Esophagus squamous epithelium (tissue), 5 donors: ENCODE measurements at regions not wholly inside any gene's neighbourhood (a gene's known extent, or its start where the extent isn't known, plus 50 kb on each side); places are given as distances from the start of the nearest gene placed in this dataset.

Source experiments
- DNase-seq: peaks from one replicate; lab custom pipeline; 2025; lab: John Stamatoyannopoulos, UW
- H3K27ac ChIP-seq, 4 donors: fragments of 200-600 bp; sonication (generic); one replicate each; pipeline ENCODE4 v1.5.1; 2016 to 2019; ENCODE audit warnings: mild to moderate bottlenecking in 1 of 4
- H3K27me3 ChIP-seq, 4 donors: fragments of 200-600 bp; sonication (generic); 1 replicate in 3 of 4; 2 replicates in 1 of 4; pipeline versions ENCODE4 v1.5.1 to v1.6.0; 2017 to 2021; ENCODE audit warnings: antibody characterized with exemption in 1 of 4
- H3K36me3 ChIP-seq, 3 donors: fragments of 200-600 bp; sonication (generic); one replicate each; pipeline ENCODE4 v1.5.1; 2016 to 2019
- H3K4me1 ChIP-seq, 3 donors: fragments of 200-600 bp; sonication (generic); one replicate each; pipeline ENCODE4 v1.5.1; 2017 to 2019
- H3K4me3 ChIP-seq, 4 donors: fragments of 200-600 bp; sonication (generic); 1 replicate in 3 of 4; 2 replicates in 1 of 4; pipeline ENCODE4 v1.5.1; 2016 to 2019; ENCODE audit warnings: mild to moderate bottlenecking in 2 of 4, moderate library complexity in 1 of 4
- H3K9me3 ChIP-seq, 3 donors: fragments of 200-600 bp; sonication (generic); one replicate each; pipeline ENCODE4 v1.5.1; 2016 to 2019
- POLR2A ChIP-seq, 4 donors: fragments of 450-650 bp; IDR thresholded peaks; one replicate each; pipeline ENCODE4 v1.6.1; 2017; ENCODE audit warnings: antibody characterized with exemption in 4 of 4, mild to moderate bottlenecking in 4 of 4, moderate library complexity in 3 of 4
- WGBS, 2 donors: methylation state at CpG; one replicate each; pipeline ENCODE4 v1.1.5; 2018; 5-methylcytosine and 5-hydroxymethylcytosine counted together
- intact Hi-C: fragments of 100-400 bp; cut with DNase I; formaldehyde crosslinking; loops from one replicate; pipeline ENCODE4 v1.15.0; 2022
- TF ChIP-seq, protein P1 (sequence below), 6 experiments: fragments of 450-650 bp in 4 of 6; fragments of 200-600 bp in 2 of 6; sonication (generic) in 2 of 6; IDR thresholded peaks; one replicate each; pipeline ENCODE4 v1.5.1; 2016 to 2019; ENCODE audit warnings: antibody characterized with exemption in 6 of 6, mild to moderate bottlenecking in 4 of 6, moderate library complexity in 4 of 6
- donor health status: DM: yes; HTN: yes; CAD: no.

DNA sequence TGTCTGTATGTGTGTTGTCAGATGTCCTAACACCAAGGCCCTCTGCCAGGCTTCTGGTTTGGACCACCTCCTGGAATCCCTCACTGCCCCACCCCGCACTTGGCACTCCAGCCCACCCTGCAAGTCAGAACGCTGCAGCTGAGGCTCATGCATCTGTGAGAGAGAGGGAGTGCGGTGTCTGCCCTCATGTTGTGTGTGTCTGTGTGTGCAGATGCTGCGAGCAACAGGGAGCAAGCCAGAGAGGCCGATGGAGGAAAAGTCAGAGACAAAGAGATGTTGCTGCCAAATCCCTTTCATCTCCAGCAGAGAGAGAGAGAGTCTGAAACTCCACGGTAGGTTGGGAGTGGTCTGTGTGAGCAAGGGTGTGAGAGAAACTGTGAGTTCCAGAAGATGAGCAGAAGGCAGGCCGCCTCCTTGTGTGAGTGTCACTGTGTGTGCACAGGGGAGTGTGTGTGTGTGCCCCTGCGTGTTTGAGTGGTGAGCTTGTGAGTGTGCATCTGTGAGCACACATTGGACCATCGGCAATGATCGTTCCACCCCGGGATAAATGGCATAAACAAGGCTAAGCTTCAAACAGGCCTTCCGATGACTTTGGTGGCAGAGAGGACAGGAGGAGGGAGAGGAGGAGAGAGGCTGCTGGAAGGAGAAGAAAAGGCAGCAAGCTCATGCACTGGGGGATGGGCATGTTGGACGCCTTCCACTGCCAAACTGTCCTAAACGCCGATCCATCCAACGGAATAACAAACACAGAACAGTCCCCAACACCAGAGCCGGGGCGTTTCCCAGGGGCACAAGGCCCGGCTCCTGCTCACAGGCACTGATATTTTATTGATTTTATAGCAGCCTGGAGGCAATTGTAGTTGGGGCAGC lies 99.2 kb upstream of the GRIK3 start:
- TF ChIP-seq, protein P1, sequence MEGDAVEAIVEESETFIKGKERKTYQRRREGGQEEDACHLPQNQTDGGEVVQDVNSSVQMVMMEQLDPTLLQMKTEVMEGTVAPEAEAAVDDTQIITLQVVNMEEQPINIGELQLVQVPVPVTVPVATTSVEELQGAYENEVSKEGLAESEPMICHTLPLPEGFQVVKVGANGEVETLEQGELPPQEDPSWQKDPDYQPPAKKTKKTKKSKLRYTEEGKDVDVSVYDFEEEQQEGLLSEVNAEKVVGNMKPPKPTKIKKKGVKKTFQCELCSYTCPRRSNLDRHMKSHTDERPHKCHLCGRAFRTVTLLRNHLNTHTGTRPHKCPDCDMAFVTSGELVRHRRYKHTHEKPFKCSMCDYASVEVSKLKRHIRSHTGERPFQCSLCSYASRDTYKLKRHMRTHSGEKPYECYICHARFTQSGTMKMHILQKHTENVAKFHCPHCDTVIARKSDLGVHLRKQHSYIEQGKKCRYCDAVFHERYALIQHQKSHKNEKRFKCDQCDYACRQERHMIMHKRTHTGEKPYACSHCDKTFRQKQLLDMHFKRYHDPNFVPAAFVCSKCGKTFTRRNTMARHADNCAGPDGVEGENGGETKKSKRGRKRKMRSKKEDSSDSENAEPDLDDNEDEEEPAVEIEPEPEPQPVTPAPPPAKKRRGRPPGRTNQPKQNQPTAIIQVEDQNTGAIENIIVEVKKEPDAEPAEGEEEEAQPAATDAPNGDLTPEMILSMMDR (IDR thresholded peaks at IDR 0.05), result no peak
- TF ChIP-seq POLR2A (IDR thresholded peaks at IDR 0.05), result no peak
- H3K27ac ChIP-seq, result no peak overlapping the region
- 53 to 59% methylated on average over 16 to 18 of the region's 19 CpGs for WGBS, 2 donors
- peaks cover 0 to 32% (median 0%) of the 10 kb centered on the region in 4 donors for H3K27me3 ChIP-seq
- H3K4me3 ChIP-seq, result no peak overlapping the region
- H3K4me1 ChIP-seq, result no peaks in the 10 kb centered on the region
- H3K9me3 ChIP-seq, result no peaks in the 10 kb centered on the region
- intact Hi-C loops, result no loop called here
- no peak for DNase-seq
- no peaks in the 10 kb centered on the region for H3K36me3 ChIP-seq

DNA sequence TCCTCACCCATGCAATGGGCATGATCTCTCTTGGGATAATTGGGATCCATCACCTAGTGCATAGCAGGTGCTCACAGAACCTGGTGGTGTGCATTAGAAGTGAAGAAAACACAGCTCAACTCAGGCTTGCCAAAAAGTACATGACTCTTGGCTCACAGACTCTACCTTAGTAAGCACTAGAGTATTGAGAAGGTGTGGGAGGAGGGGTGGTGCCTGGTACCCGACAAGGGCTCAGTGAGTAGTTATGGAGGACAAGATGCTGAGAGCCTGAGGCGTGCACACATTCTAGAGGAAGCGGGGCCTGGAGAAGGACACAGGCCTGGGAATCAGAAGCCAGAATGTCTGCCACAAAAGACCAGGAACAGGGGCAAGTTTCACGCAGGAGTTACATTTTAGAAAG lies 100.3 kb upstream of the GRIK3 start:
- H3K4me1 ChIP-seq, result no peaks in the 10 kb centered on the region
- no peak overlapping the region for H3K27ac ChIP-seq
- no peak for TF ChIP-seq POLR2A (IDR thresholded peaks at IDR 0.05)
- TF ChIP-seq, protein P1 (IDR thresholded peaks at IDR 0.05), result no peak
- no peak overlapping the region for H3K4me3 ChIP-seq
- peaks cover 0 to 32% (median 0%) of the 10 kb centered on the region in 4 donors for H3K27me3 ChIP-seq
- H3K9me3 ChIP-seq, result no peaks in the 10 kb centered on the region
- no peak for DNase-seq
- H3K36me3 ChIP-seq, result no peaks in the 10 kb centered on the region
- WGBS, 2 donors, result 64 to 78% methylated on average over 4 of the region's 4 CpGs
- intact Hi-C loops, result no loop called here

DNA sequence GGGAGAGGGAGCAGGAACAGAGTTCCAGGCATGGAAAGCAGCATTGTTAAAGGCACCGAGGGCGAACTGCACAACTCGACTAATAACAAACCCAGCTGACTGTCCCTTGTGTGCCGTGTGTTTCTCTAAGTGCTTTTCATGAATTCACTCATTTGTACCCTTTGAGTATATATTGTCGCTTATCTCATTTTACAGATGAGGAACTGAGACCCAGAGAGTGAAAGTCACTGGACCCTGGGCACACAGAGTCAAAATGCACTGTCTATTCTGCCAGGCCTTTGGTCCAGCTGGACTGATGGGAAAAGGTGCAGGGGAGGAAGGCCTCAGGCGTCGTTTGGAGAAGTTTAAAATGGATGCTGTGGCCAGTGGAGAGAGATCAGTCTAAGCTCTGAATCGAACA lies 100.7 kb upstream of the GRIK3 start:
- intact Hi-C loops, result no loop called here
- Histone ChIP-seq H3K36me3 (no peaks in the 10 kb centered on the region), H3K4me3 (no peak overlapping the region), H3K9me3 (no peaks in the 10 kb centered on the region), H3K4me1 (no peaks in the 10 kb centered on the region), H3K27me3 (peaks cover 0 to 30% (median 0%) of the 10 kb centered on the region in 4 donors), H3K27ac (no peak overlapping the region)
- WGBS, 2 donors, result 64 to 79% methylated on average over 8 of the region's 8 CpGs
- TF ChIP-seq, protein P1 (IDR thresholded peaks at IDR 0.05), result no peak
- TF ChIP-seq POLR2A (IDR thresholded peaks at IDR 0.05), result no peak
- DNase-seq, result no peak

DNA sequence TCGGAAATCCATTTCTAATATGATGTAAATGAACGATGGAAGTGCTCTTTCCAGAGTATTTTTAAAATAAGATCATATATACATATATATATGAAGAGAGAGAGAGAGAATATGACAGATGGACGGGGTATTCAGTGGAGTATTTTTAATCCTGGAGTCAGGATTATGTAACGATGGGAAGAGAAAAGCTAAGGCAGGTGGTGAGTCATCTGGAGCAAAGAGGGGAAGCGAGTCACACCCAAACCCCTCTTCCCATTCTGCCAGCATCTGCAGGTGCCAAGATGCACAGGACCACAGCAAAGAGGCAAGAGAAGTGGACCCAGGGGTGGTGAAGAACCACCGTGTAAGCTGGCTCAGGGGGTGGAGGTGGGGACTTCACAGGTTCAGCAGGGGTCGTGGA lies 102.7 kb upstream of the GRIK3 start:
- 39 to 44% methylated on average over 7 of the region's 7 CpGs for WGBS, 2 donors
- Histone ChIP-seq H3K9me3 (no peaks in the 10 kb centered on the region), H3K4me3 (no peak overlapping the region), H3K36me3 (no peaks in the 10 kb centered on the region), H3K27ac (no peak overlapping the region), H3K4me1 (no peaks in the 10 kb centered on the region), H3K27me3 (peaks cover 0 to 34% (median 0%) of the 10 kb centered on the region in 4 donors)
- intact Hi-C loops, result no loop called here
- TF ChIP-seq, protein P1 (IDR thresholded peaks at IDR 0.05), result no peak
- TF ChIP-seq POLR2A (IDR thresholded peaks at IDR 0.05), result no peak
- no peak for DNase-seq

DNA sequence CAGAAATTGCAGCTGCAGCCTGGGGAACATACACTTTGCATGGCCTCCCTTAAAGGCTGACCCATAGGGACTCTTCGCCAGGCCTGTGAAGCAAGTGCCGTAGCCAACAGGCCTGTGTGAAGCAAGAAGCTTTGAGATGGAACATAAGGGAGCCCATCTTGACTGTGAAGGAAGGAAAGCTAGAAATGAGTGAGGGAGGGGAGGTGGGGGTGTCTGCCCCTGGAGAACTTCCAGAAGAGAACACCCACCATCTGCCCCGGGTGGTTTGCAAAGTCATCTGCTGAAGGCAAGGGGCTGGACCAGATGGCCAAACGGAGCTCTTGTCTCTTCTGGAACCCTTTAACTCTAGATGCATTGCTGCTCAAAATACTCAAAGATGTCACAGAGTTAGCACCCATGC lies 103.3 kb upstream of the GRIK3 start:
- 71 to 95% methylated on average over 4 of the region's 4 CpGs for whole genome bisulfite sequencing, 2 donors
- H3K9me3 ChIP-seq, result no peaks in the 10 kb centered on the region
- TF ChIP-seq, protein P1 (IDR thresholded peaks at IDR 0.05), result no peak
- TF ChIP-seq POLR2A (IDR thresholded peaks at IDR 0.05), result no peak
- H3K36me3 ChIP-seq, result no peaks in the 10 kb centered on the region
- no peaks in the 10 kb centered on the region for H3K4me1 ChIP-seq
- H3K27me3 ChIP-seq, result peaks cover 0 to 29% (median 0%) of the 10 kb centered on the region in 4 donors
- no peak overlapping the region for H3K4me3 ChIP-seq
- no peak overlapping the region for H3K27ac ChIP-seq
- intact Hi-C loops, result no loop called here
- DNase-seq, result no peak
